Right lobe of liver (tissue), 4 donors: ENCODE measurements at regions not wholly inside any gene's neighbourhood (a gene's known extent, or its start where the extent isn't known, plus 50 kb on each side); places are given as distances from the start of the nearest gene placed in this dataset.

Experiments
- CTCF ChIP-seq, 4 donors: fragments of 200-600 bp in 3 of 4; fragments of 450-650 bp in 1 of 4; IDR thresholded peaks; one replicate each; pipeline versions ENCODE4 v1.5.1 to v1.8.0; 2016 to 2022; ENCODE audit warnings: antibody characterized with exemption in 4 of 4, mild to moderate bottlenecking in 2 of 4
- POLR2A ChIP-seq: fragments of 450-650 bp; IDR thresholded peaks from one replicate; pipeline ENCODE4 v1.6.1; 2017; ENCODE audit warnings: antibody characterized with exemption, mild to moderate bottlenecking
- donor health status: DM: no; HTN: no; CAD: no.
- donor health status: DM: no; HTN: no; CAD: no.
- donor health status: DM: no; HTN: yes; CAD: no.

- TF ChIP-seq CTCF (IDR thresholded peaks at IDR 0.05) = no peak
- TF ChIP-seq POLR2A = no peak
Measured at GRCh38 chr2:142672698-142673097, 204.8 kb upstream of the KYNU start.
